HEK293T (cell line): ENCODE measurements at regions not wholly inside any gene's neighbourhood (a gene's known extent, or its start where the extent isn't known, plus 50 kb on each side); places are given as distances from the start of the nearest gene placed in this dataset.

Source experiments
- CTCF ChIA-PET: fragments of 350-600 bp; formaldehyde crosslinking; extraction: SDS; loops from one replicate; lab custom pipeline; 2021; ENCODE audit warnings: antibody characterized with exemption, inconsistent platforms; lab: Yijun Ruan, JAX
- POLR2A ChIA-PET: fragments of 350-600 bp; formaldehyde crosslinking; extraction: SDS; loops from one replicate; lab custom pipeline; 2020; ENCODE audit warnings: antibody characterized with exemption, inconsistent platforms; lab: Yijun Ruan, JAX
- DNase-seq: peaks from one replicate; pipeline ENCODE4 v3.0.0; 2012; ENCODE audit warnings: mixed read lengths; ENCODE audit errors: extremely low spot score
- ARNT ChIP-seq: fragments of 450-650 bp; IDR thresholded peaks from 2 replicates; pipeline ENCODE4 v1.6.1; 2017; ENCODE audit warnings: mild to moderate bottlenecking
- BHLHE40 ChIP-seq: fragments of 450-650 bp; IDR thresholded peaks from 2 replicates; pipeline ENCODE4 v1.6.1; 2016; ENCODE audit warnings: mild to moderate bottlenecking, moderate library complexity, borderline replicate concordance
- CTBP1 ChIP-seq: fragments of 450-650 bp; IDR thresholded peaks from 2 replicates; pipeline ENCODE4 v1.6.1; 2016; ENCODE audit warnings: borderline replicate concordance
- ELF4 ChIP-seq: fragments of 450-650 bp; IDR thresholded peaks from 2 replicates; pipeline ENCODE4 v1.6.1; 2017; ENCODE audit warnings: antibody characterized with exemption
- FOXA1 ChIP-seq: fragments of 450-650 bp; IDR thresholded peaks from 2 replicates; pipeline ENCODE4 v1.6.1; 2016; ENCODE audit warnings: mild to moderate bottlenecking
- FOXK2 ChIP-seq: fragments of 450-650 bp; IDR thresholded peaks from 2 replicates; pipeline ENCODE4 v1.6.1; 2016; ENCODE audit warnings: mild to moderate bottlenecking
- FOXM1 ChIP-seq: fragments of 450-650 bp; IDR thresholded peaks from 2 replicates; pipeline ENCODE4 v1.6.1; 2017; ENCODE audit warnings: mild to moderate bottlenecking, borderline replicate concordance
- HDGF ChIP-seq: fragments of 450-650 bp; IDR thresholded peaks from 2 replicates; pipeline ENCODE4 v1.6.1; 2017; ENCODE audit warnings: antibody characterized with exemption, borderline replicate concordance
- L3MBTL2 ChIP-seq: fragments of 450-650 bp; conservative IDR thresholded peaks from 2 replicates; pipeline ENCODE4 v1.6.1; 2016; ENCODE audit warnings: mild to moderate bottlenecking
- LEF1 ChIP-seq: fragments of 450-650 bp; IDR thresholded peaks from 2 replicates; pipeline ENCODE4 v1.6.1; 2017; ENCODE audit warnings: mild to moderate bottlenecking, borderline replicate concordance
- NFRKB ChIP-seq: fragments of 450-650 bp; IDR thresholded peaks from 2 replicates; pipeline ENCODE4 v1.6.1; 2016; ENCODE audit warnings: mild to moderate bottlenecking, moderate library complexity
- SP1 ChIP-seq: fragments of 450-650 bp; IDR thresholded peaks from 2 replicates; pipeline ENCODE4 v1.6.1; 2017
- SUZ12 ChIP-seq: fragments of 450-650 bp; IDR thresholded peaks from 2 replicates; pipeline ENCODE4 v1.6.1; 2016; ENCODE audit warnings: mild to moderate bottlenecking
- TARDBP ChIP-seq: fragments of 450-650 bp; IDR thresholded peaks from 2 replicates; pipeline ENCODE4 v1.6.1; 2016
- ZNF384 ChIP-seq: fragments of 450-650 bp; IDR thresholded peaks from 2 replicates; pipeline ENCODE4 v1.6.1; 2016
- TF ChIP-seq, protein P1 (sequence below): fragments of 450-650 bp; IDR thresholded peaks from 2 replicates; pipeline ENCODE4 v1.6.1; 2016

GRCh38 chr3:135382621-135383020 lies 582.9 kb upstream of the PPP2R3A start:
- ChIA-PET CTCF (no interaction called here), POLR2A (no interaction called here)
- TF ChIP-seq TARDBP = no peak
- TF ChIP-seq L3MBTL2 = no peak
- TF ChIP-seq ELF4 = no peak
- TF ChIP-seq, protein P1, sequence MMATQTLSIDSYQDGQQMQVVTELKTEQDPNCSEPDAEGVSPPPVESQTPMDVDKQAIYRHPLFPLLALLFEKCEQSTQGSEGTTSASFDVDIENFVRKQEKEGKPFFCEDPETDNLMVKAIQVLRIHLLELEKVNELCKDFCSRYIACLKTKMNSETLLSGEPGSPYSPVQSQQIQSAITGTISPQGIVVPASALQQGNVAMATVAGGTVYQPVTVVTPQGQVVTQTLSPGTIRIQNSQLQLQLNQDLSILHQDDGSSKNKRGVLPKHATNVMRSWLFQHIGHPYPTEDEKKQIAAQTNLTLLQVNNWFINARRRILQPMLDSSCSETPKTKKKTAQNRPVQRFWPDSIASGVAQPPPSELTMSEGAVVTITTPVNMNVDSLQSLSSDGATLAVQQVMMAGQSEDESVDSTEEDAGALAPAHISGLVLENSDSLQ = no peak
- no peak for TF ChIP-seq SP1
- no peak for TF ChIP-seq SUZ12
- TF ChIP-seq FOXK2 = no peak
- TF ChIP-seq ARNT = no peak
- TF ChIP-seq BHLHE40 = no peak
- TF ChIP-seq LEF1 = no peak
- no peak for TF ChIP-seq HDGF
- no peak for TF ChIP-seq CTBP1
- TF ChIP-seq ZNF384 = no peak
- no peak for TF ChIP-seq FOXM1
- no peak for DNase-seq

DNA sequence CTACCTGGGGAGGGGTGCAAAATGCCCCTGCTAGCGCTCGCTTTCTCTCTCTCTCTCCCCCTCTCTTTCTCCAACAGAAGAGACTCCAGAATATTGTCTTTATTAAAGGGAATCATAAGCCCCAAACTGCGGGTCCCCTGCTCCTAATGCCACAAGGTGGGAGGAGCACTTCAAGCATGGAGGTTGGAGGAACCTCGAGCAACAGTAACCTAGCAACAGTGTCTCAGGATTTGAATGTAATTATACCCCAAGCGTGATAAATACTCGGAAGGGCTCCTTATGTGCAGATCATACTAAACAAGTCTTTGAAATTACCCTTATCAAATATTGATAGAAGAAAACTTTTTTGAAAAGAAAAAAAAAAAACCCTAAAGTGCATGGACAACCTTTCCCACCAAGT lies 582.2 kb upstream of the PPP2R3A start:
- CTCF ChIA-PET = no interaction called here
- TF ChIP-seq LEF1 (no peak), FOXK2 (no peak)
- POLR2A ChIA-PET = no interaction called here
- DNase-seq = no peak

GRCh38 chr3:135392151-135392550 lies 573.4 kb upstream of the PPP2R3A start:
- no peak for DNase-seq
- ChIA-PET CTCF (no interaction called here), POLR2A (no interaction called here)
- TF ChIP-seq HDGF (no peak), CTBP1 (no peak), SUZ12 (no peak), ZNF384 (no peak), ELF4 (no peak), TARDBP (no peak), ARNT (no peak), FOXK2 (no peak), L3MBTL2 (no peak), BHLHE40 (no peak), NFRKB (no peak), SP1 (no peak), FOXA1 (no peak)
- TF ChIP-seq, protein P1 = no peak

DNA sequence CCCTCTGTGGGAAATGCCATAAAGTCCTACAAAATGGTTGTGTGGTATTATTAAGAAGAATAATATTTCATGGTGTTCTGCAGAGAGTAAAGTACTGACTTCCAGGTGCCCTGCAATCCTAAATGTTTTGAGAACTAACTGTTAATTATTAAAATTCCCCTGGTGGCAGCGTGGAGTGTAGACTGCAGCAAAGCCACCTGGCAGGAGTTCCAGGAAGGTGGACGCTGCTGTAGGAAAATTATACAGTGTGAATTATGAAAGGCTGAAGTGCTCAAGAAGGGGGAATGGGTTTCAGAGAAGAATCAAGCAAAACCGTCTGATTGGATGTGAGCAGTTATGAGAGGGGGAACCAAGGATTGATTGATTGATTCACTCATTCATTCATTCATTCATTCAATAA lies 572.4 kb upstream of the PPP2R3A start:
- ChIA-PET CTCF (no interaction called here), POLR2A (no interaction called here)
- no peak for TF ChIP-seq ELF4
- TF ChIP-seq SP1 = no peak
- TF ChIP-seq ARNT = no peak
- no peak for TF ChIP-seq NFRKB
- no peak for TF ChIP-seq ZNF384
- no peak for TF ChIP-seq BHLHE40
- no peak for TF ChIP-seq FOXA1
- no peak for TF ChIP-seq LEF1
- no peak for DNase-seq

DNA sequence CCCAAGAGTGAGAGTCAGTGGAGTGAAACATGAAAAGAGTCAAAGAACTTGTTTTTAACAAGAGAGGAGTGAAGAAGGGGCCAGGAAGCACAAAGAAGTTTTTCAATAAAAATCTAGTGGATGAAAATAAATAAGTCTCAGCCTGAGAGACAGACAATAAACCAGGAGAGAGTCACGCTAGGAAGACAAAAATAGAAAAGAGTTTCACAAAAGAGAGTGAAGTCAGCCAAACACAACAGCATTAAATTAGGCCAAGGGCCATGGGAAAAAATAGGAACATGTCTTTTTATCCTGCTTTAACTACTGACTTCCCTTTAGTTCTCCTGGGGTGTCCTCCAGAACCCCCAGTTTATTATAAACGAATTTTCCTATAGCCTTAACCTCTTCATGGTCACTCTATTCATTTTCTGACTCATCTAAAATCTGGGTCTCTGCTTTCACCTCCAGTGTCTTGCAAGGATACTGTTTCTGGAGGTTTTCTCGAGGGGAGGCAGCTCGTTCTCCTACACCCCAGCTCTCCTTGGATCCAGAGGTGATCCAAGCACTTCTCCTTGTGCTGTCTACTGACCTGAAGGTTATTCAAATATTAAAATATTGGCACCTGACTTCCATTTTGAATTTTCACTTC lies 571.5 kb upstream of the PPP2R3A start:
- no peak for DNase-seq
- ChIA-PET CTCF (no interaction called here), POLR2A (no interaction called here)
- TF ChIP-seq BHLHE40 = no peak
- TF ChIP-seq ELF4 = no peak
- no peak for TF ChIP-seq NFRKB
- TF ChIP-seq L3MBTL2 = no peak

GRCh38 chr3:135412475-135412874 lies 553.1 kb upstream of the PPP2R3A start:
- ChIA-PET POLR2A (no interaction called here), CTCF (no interaction called here)
- TF ChIP-seq BHLHE40 (no peak), ELF4 (no peak), LEF1 (no peak), CTBP1 (no peak), SP1 (no peak), FOXM1 (no peak), ZNF384 (no peak), SUZ12 (no peak), L3MBTL2 (no peak), FOXK2 (no peak), NFRKB (no peak)
- TF ChIP-seq, protein P1 = no peak
- DNase-seq = no peak

- ChIA-PET CTCF (no interaction called here), POLR2A (no interaction called here)
- no peak for TF ChIP-seq SUZ12
- TF ChIP-seq CTBP1 = no peak
- no peak for TF ChIP-seq LEF1
- TF ChIP-seq, protein P1 = no peak
- TF ChIP-seq ARNT = no peak
- no peak for TF ChIP-seq ZNF384
- no peak for TF ChIP-seq HDGF
- TF ChIP-seq NFRKB = no peak
- no peak for DNase-seq
Observed at GRCh38 chr3:135416182-135416581, 549.3 kb upstream of the PPP2R3A start.
